ENCODE measurements at regions not wholly inside any gene's neighbourhood (a gene's known extent, or its start where the extent isn't known, plus 50 kb on each side); places are given as distances from the start of the nearest gene placed in this dataset.
A peak's percentile ranks its signal among the peaks of the same experiment; 100 is the strongest.

GRCh38 chr11:27914080-27914479 lies 193.9 kb downstream of the KIF18A start:
- Mint-ChIP-seq H3K27me3 (ENCODE audit: insufficient read depth) (no peaks in the 10 kb centered on the region), H3K4me3 (peak overlapping the region; percentile 24; the same call in 1 of the 2 replicates), H3K4me1 (ENCODE audit: low read depth) (peaks cover 90% of the 10 kb centered on the region), H3K27ac (peak overlapping the region; percentile 89), H3K36me3 (ENCODE audit: low read depth) (no peaks in the 10 kb centered on the region), H3K9me3 (no peaks in the 10 kb centered on the region)
- peak; percentile 55 for DNase-seq
- no peak for TF ChIP-seq CTCF (IDR thresholded peaks at IDR 0.05)

GRCh38 chr11:27913650-27914049 lies 194.3 kb downstream of the KIF18A start:
- DNase-seq: peak; percentile 47
- TF ChIP-seq CTCF (IDR thresholded peaks at IDR 0.05): no peak
- peaks cover 90% of the 10 kb centered on the region for H3K4me1 Mint-ChIP-seq (ENCODE audit: low read depth)
- H3K4me3 Mint-ChIP-seq: peak overlapping the region; percentile 24; the same call in 1 of the 2 replicates
- H3K36me3 Mint-ChIP-seq (ENCODE audit: low read depth): no peaks in the 10 kb centered on the region
- no peaks in the 10 kb centered on the region for H3K9me3 Mint-ChIP-seq
- no peaks in the 10 kb centered on the region for H3K27me3 Mint-ChIP-seq (ENCODE audit: insufficient read depth)
- H3K27ac Mint-ChIP-seq: peak overlapping the region; percentile 89

GRCh38 chr11:27912916-27913315 lies 195.0 kb downstream of the KIF18A start:
- Mint-ChIP-seq H3K4me1 (ENCODE audit: low read depth) (peaks cover 94% of the 10 kb centered on the region), H3K9me3 (no peaks in the 10 kb centered on the region; the same call in 1 of the 2 replicates), H3K27ac (peak overlapping the region; percentile 89), H3K4me3 (peak overlapping the region; percentile 24; the same call in 1 of the 2 replicates), H3K27me3 (ENCODE audit: insufficient read depth) (no peaks in the 10 kb centered on the region), H3K36me3 (ENCODE audit: low read depth) (no peaks in the 10 kb centered on the region)
- peak; percentile 62 for DNase-seq
- TF ChIP-seq CTCF (IDR thresholded peaks at IDR 0.05): no peak

- TF ChIP-seq CTCF (IDR thresholded peaks at IDR 0.05): no peak
- H3K9me3 Mint-ChIP-seq: no peaks in the 10 kb centered on the region; the same call in 1 of the 2 replicates
- peaks cover 98% of the 10 kb centered on the region for H3K4me1 Mint-ChIP-seq (ENCODE audit: low read depth)
- H3K27ac Mint-ChIP-seq: peak overlapping the region; percentile 85
- peaks cover 1% of the 10 kb centered on the region; the same call in 1 of the 2 replicates for H3K27me3 Mint-ChIP-seq (ENCODE audit: insufficient read depth)
- DNase-seq: peak; percentile 84
- peaks cover 5% of the 10 kb centered on the region for H3K36me3 Mint-ChIP-seq (ENCODE audit: low read depth)
- peak overlapping the region; percentile 34 for H3K4me3 Mint-ChIP-seq
Measured at GRCh38 chr11:27910186-27910931, 197.6 kb downstream of the KIF18A start.

- 0 out of 2 replicates have a peak, but pooled peaks have one; percentile 21 for TF ChIP-seq CTCF (IDR thresholded peaks at IDR 0.05)
- no peak for DNase-seq
- Mint-ChIP-seq H3K27me3 (ENCODE audit: insufficient read depth) (peaks cover 1% of the 10 kb centered on the region; the same call in 1 of the 2 replicates), H3K4me3 (no peak overlapping the region), H3K4me1 (ENCODE audit: low read depth) (peaks cover 98% of the 10 kb centered on the region), H3K27ac (peak overlapping the region; percentile 85), H3K9me3 (no peaks in the 10 kb centered on the region; the same call in 1 of the 2 replicates), H3K36me3 (ENCODE audit: low read depth) (peaks cover 5% of the 10 kb centered on the region)
Measured at GRCh38 chr11:27909386-27909785, 198.6 kb downstream of the KIF18A start.

All from HFFc6 (cell line).